Endothelial cell of umbilical vein (primary cell): ENCODE measurements at regions not wholly inside any gene's neighbourhood (a gene's known extent, or its start where the extent isn't known, plus 50 kb on each side); places are given as distances from the start of the nearest gene placed in this dataset.

Source experiments
- BruUV-seq: library from RNA; stranded (reverse); fragments of 400-500 nt; replicated peaks from 2 replicates; lab custom pipeline; 2021; lab: Mats Ljungman, UMichigan
- CTCF ChIA-PET: fragments of 300-600, 350-600 bp; sonication (Branson Sonifier 250); formaldehyde crosslinking; loops from one replicate; lab custom pipeline; 2021; ENCODE audit warnings: antibody characterized with exemption, inconsistent platforms; lab: Charles Lee
- POLR2A ChIA-PET: fragments of 300-600, 350-600 bp; sonication (Branson Sonifier 250); formaldehyde crosslinking; loops from one replicate; lab custom pipeline; 2021; ENCODE audit warnings: antibody characterized with exemption, inconsistent platforms; lab: Charles Lee
- DNase-seq: peaks from one replicate; pipeline ENCODE4 v3.0.0-alpha.2; 2011; ENCODE audit warnings: low read depth, low spot score
- FAIRE-seq: peaks from 2 replicates; lab custom pipeline; 2011; peaks lifted over from hg19 to GRCh38; lab: Jason Lieb, UNC
- H2AFZ ChIP-seq: 2 replicates; pipeline ENCODE4 v1.6.0; 2012; ENCODE audit warnings: low read depth, low read length, control low read depth, inconsistent platforms
- H3K27ac ChIP-seq: 2 replicates; pipeline ENCODE4 v1.5.1; 2011; ENCODE audit warnings: low read depth, mild to moderate bottlenecking, control low read depth, low read length, moderate library complexity; ENCODE audit not compliant: insufficient read depth
- H3K27me3 ChIP-seq, 2 experiments: 2 replicates each; pipeline versions ENCODE4 v1.6.0 to v1.6.1; 2011; ENCODE audit warnings: low read length in 2 of 2, mixed read lengths in 1 of 2; ENCODE audit not compliant: control insufficient read depth in 2 of 2, insufficient read depth in 2 of 2
- H3K36me3 ChIP-seq, 2 experiments: 2 replicates in 1 of 2; 3 replicates in 1 of 2; pipeline ENCODE4 v1.5.1; 2011; ENCODE audit warnings: low read length in 2 of 2, mild to moderate bottlenecking in 1 of 2, moderate library complexity in 1 of 2; ENCODE audit not compliant: control insufficient read depth in 2 of 2, insufficient read depth in 2 of 2; ENCODE audit errors: extremely low read depth in 1 of 2
- H3K4me1 ChIP-seq: 3 replicates; pipeline ENCODE4 v1.5.1; 2011; ENCODE audit warnings: mild to moderate bottlenecking, low read length; ENCODE audit not compliant: control insufficient read depth, insufficient read depth; ENCODE audit errors: extremely low read depth
- H3K4me2 ChIP-seq: 2 replicates; pipeline ENCODE4 v1.6.1; 2011; ENCODE audit warnings: low read length, control low read depth, mixed read lengths; ENCODE audit not compliant: insufficient read depth
- H3K4me3 ChIP-seq, 3 experiments: fragments of 200-600 bp in 1 of 3; sonication (generic), shearing (Covaris generic) in 1 of 3; replicated peaks in 1 of 3; 2 replicates each; pipeline ENCODE4 v1.5.1; 2011 to 2016; ENCODE audit warnings: control low read depth in 3 of 3, low read length in 3 of 3, mild to moderate bottlenecking in 2 of 3, inconsistent platforms in 1 of 3, low read depth in 1 of 3, moderate library complexity in 1 of 3; ENCODE audit not compliant: insufficient read depth in 1 of 3
- H3K79me2 ChIP-seq: 2 replicates; pipeline ENCODE4 v1.6.0; 2012; ENCODE audit warnings: low read length, inconsistent platforms; ENCODE audit not compliant: control insufficient read depth, insufficient read depth
- H3K9ac ChIP-seq: replicated peaks from 2 replicates; pipeline ENCODE3; 2011; ENCODE audit warnings: low read length, control low read depth; ENCODE audit not compliant: insufficient read depth; ENCODE audit errors: extremely low read depth
- H3K9me1 ChIP-seq: replicated peaks from 3 replicates; pipeline ENCODE4 v1.6.0; 2011; ENCODE audit warnings: mild to moderate bottlenecking, low read length; ENCODE audit not compliant: control insufficient read depth, insufficient read depth; ENCODE audit errors: extremely low read depth
- H3K9me3 ChIP-seq: replicated peaks from 2 replicates; pipeline ENCODE4 v1.5.1; 2012; ENCODE audit warnings: low read length, inconsistent platforms; ENCODE audit not compliant: control insufficient read depth, insufficient read depth
- H4K20me1 ChIP-seq: replicated peaks from 2 replicates; pipeline ENCODE3; 2011; ENCODE audit warnings: mild to moderate bottlenecking, low read length; ENCODE audit not compliant: control insufficient read depth, insufficient read depth; ENCODE audit errors: extremely low read depth
- EZH2 ChIP-seq: IDR thresholded peaks from 2 replicates; pipeline ENCODE4 v1.6.1; 2012; ENCODE audit warnings: borderline replicate concordance, low read depth, mild to moderate bottlenecking, moderate library complexity, low read length, inconsistent platforms; ENCODE audit not compliant: severe bottlenecking
- FOS ChIP-seq: IDR thresholded peaks from 2 replicates; pipeline ENCODE4 v1.6.1; 2011; ENCODE audit warnings: mild to moderate bottlenecking, low read length, moderate library complexity, borderline replicate concordance; ENCODE audit not compliant: insufficient read depth
- GATA2 ChIP-seq: IDR thresholded peaks from 2 replicates; pipeline ENCODE4 v1.7.0; 2011; ENCODE audit warnings: low read depth, mild to moderate bottlenecking, moderate library complexity, mixed read lengths, low read length; ENCODE audit not compliant: insufficient read length, insufficient read depth
- JUN ChIP-seq: IDR thresholded peaks from 2 replicates; pipeline ENCODE4 v1.6.1; 2011; ENCODE audit warnings: borderline replicate concordance, low read depth; ENCODE audit not compliant: insufficient read length, insufficient read depth
- MYC ChIP-seq: IDR thresholded peaks from one replicate; pipeline ENCODE4 v1.6.1; 2011; ENCODE audit warnings: mild to moderate bottlenecking, low read depth, low read length
- POLR2A ChIP-seq: IDR thresholded peaks from 2 replicates; pipeline ENCODE4 v1.6.1; 2012; ENCODE audit warnings: low read depth, mild to moderate bottlenecking, control low read depth, low read length
- POLR2AphosphoS5 ChIP-seq: IDR thresholded peaks from 2 replicates; pipeline ENCODE4 v1.6.1; 2012; ENCODE audit warnings: low read depth, mild to moderate bottlenecking, control low read depth, low read length, moderate library complexity; ENCODE audit not compliant: insufficient read depth
- dilution Hi-C: fragments of 300-500 bp; cut with MboI; formaldehyde crosslinking; loops from one replicate; pipeline ENCODE4 v1.15.0; 2019; ENCODE audit warnings: low sequenced_read_pairs; ENCODE audit not compliant: extremely low pct_ligation_motif_present
- intact Hi-C: fragments of 100-400 bp; cut with micrococcal nuclease; formaldehyde crosslinking; loops from one replicate; pipeline ENCODE4 v1.10.0; 2022
- TF ChIP-seq, protein P1 (sequence below): IDR thresholded peaks from 2 replicates; pipeline ENCODE4 v1.6.1; 2011; ENCODE audit not compliant: insufficient read depth, insufficient read length
- TF ChIP-seq, protein P2 (sequence below), 2 donors: IDR thresholded peaks; 1 replicate in 1 of 2; 2 replicates in 1 of 2; pipeline ENCODE4 v1.5.1; 2011; ENCODE audit warnings: low read length in 2 of 2, mild to moderate bottlenecking in 2 of 2, moderate library complexity in 2 of 2, control low read depth in 1 of 2, inconsistent platforms in 1 of 2, low read depth in 1 of 2; ENCODE audit not compliant: insufficient read depth in 1 of 2; ENCODE audit errors: extremely low read depth in 1 of 2

DNA sequence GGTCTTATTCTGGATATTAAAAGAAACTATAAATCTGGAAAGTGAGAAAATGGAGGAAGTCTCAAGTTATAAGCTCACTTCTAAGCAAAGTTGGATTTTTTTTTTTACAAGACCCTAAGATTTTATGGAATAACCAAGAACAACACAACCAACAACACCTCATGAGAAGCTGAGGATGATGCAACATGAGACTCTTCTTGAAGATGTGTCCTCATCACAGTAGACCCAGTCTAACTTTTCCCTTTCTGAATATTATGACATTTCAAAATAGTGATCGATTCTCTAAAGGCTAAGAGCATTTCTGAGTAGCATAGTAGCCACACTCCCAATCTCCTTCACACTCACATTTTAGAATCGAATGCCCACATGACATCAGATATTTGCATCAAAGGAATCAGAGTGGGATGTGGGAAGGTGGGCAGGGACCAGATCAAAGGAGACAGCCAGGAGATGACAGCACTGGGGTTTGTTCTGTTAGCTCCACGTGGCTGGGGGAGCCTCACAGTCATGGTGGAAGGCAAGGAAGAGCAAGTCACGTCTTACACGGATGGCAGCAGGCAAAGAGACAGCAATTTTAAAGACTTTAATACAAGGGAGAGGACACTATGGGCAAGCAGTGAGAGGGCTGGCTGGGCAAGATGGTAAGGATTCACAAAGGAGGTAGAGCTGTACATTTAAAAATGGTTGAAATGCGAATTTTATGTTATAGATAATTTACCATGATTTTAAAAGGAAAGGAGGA, 90.7 kb upstream of the MYL2 start:
- Histone ChIP-seq H3K36me3 (no peaks in the 10 kb centered on the region), H3K4me3 (no peak overlapping the region), H3K79me2 (no peaks in the 10 kb centered on the region), H3K9me1 (no peaks in the 10 kb centered on the region), H3K27me3 (no peaks in the 10 kb centered on the region), H4K20me1 (no peaks in the 10 kb centered on the region), H3K27ac (no peak overlapping the region), H3K9ac (no peak overlapping the region), H3K4me2 (no peak overlapping the region), H3K9me3 (no peaks in the 10 kb centered on the region), H3K4me1 (no peaks in the 10 kb centered on the region), H2AFZ (no peak overlapping the region)
- ChIA-PET POLR2A (no interaction called here), CTCF (no interaction called here)
- no peak for DNase-seq
- dilution Hi-C loops, result no loop called here
- no TSS peak for BruUV-seq
- no peak for TF ChIP-seq EZH2
- TF ChIP-seq MYC, result no peak
- TF ChIP-seq GATA2, result no peak
- TF ChIP-seq, protein P1, sequence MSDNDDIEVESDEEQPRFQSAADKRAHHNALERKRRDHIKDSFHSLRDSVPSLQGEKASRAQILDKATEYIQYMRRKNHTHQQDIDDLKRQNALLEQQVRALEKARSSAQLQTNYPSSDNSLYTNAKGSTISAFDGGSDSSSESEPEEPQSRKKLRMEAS, result no peak
- no peak for TF ChIP-seq POLR2A
- TF ChIP-seq, protein P2, sequence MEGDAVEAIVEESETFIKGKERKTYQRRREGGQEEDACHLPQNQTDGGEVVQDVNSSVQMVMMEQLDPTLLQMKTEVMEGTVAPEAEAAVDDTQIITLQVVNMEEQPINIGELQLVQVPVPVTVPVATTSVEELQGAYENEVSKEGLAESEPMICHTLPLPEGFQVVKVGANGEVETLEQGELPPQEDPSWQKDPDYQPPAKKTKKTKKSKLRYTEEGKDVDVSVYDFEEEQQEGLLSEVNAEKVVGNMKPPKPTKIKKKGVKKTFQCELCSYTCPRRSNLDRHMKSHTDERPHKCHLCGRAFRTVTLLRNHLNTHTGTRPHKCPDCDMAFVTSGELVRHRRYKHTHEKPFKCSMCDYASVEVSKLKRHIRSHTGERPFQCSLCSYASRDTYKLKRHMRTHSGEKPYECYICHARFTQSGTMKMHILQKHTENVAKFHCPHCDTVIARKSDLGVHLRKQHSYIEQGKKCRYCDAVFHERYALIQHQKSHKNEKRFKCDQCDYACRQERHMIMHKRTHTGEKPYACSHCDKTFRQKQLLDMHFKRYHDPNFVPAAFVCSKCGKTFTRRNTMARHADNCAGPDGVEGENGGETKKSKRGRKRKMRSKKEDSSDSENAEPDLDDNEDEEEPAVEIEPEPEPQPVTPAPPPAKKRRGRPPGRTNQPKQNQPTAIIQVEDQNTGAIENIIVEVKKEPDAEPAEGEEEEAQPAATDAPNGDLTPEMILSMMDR (IDR thresholded peaks at IDR 0.05; ENCODE audit: extremely low read depth in 1 of 2, insufficient read depth in 1 of 2, low read depth in 1 of 2, low read length in 2 of 2), result no peak
- TF ChIP-seq FOS, result no peak
- TF ChIP-seq JUN, result no peak
- no peak for TF ChIP-seq POLR2AphosphoS5
- intact Hi-C loops, result no loop called here
- no peak for FAIRE-seq
